ENCODE measurements at regions not wholly inside any gene's neighbourhood (a gene's known extent, or its start where the extent isn't known, plus 50 kb on each side); places are given as distances from the start of the nearest gene placed in this dataset.

GRCh38 chr5:125134216-125135081 is 388.0 kb upstream of the ZNF608 start:
- TF ChIP-seq CTCF (IDR thresholded peaks at IDR 0.05; ENCODE audit: control insufficient read depth, extremely low read depth, insufficient read depth): no peak
- no peak for DNase-seq (ENCODE audit: low read depth)

GRCh38 chr5:125137535-125137934 is 391.1 kb upstream of the ZNF608 start:
- TF ChIP-seq CTCF (IDR thresholded peaks at IDR 0.05; ENCODE audit: control insufficient read depth, extremely low read depth, insufficient read depth): no peak
- H3K4me3 ChIP-seq (ENCODE audit: low read depth, low read length): no peak overlapping the region
- no peak for DNase-seq (ENCODE audit: low read depth)

More at GRCh38 chr5:125134216-125135081, 388.0 kb upstream of the ZNF608 start:
- H3K4me3 ChIP-seq (ENCODE audit: low read depth, low read length): no peak overlapping the region

DNA sequence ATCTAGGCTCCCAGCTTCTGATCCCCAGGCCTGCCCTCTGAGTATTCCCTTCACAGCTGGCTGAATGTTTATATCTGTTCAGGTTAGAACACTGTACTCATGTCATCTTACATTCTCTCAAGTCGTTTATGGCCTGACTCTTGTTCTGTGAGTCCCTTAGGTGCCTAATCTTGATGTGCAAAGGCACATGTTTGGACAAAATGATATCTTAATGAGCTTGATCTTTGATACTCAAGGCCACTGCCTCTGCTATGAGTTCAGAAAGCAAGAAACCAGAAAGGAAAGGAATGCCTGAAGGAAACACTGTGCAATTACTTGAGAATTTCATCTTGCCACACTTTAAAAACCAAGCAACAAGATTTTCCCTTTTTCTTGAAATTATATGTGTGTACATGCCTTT is 391.8 kb upstream of the ZNF608 start:
- H3K4me3 ChIP-seq (ENCODE audit: low read depth, low read length): no peak overlapping the region
- no peak for TF ChIP-seq CTCF (IDR thresholded peaks at IDR 0.05; ENCODE audit: control insufficient read depth, extremely low read depth, insufficient read depth)
- DNase-seq (ENCODE audit: low read depth): no peak

DNA sequence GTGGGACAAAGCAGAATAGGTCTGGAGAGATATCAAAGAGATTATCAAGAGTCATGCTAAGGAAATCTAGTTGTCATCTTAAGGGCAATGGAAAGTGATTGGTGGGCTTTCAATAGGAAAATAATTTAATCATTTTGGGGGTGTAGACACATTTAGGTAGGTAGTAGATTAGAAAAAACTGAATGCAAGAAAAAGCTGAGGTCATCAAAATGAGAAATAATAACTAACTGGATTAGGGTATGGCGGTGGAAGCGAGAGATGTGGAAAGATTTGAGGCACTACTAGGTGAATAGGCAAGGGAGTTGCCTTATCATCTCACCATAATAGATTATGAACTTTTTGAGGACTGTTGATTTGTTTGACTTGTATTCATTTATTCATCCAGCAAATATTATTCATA is 393.2 kb upstream of the ZNF608 start:
- no peak for TF ChIP-seq CTCF (IDR thresholded peaks at IDR 0.05; ENCODE audit: control insufficient read depth, extremely low read depth, insufficient read depth)
- H3K4me3 ChIP-seq (ENCODE audit: low read depth, low read length): no peak overlapping the region
- DNase-seq (ENCODE audit: low read depth): no peak

DNA sequence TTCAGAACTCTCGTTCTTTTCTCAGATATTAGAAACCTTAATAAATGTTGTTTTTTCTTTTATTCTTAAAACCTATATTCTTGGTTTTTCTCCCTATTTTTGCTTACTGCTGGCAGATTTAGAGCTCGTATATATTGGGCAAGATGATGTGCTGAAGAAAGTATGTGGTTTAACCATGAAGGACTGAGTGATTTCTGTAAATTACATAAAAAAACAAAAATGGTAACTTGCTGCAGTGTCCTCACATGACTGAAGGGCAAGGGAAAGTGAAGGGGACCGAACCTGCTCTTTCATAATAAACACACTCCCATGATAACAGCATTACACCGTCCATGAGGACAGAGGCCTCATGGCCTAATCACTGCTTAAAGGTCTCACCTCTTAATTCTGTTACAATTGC is 393.8 kb upstream of the ZNF608 start:
- DNase-seq (ENCODE audit: low read depth): no peak
- H3K4me3 ChIP-seq (ENCODE audit: low read depth, low read length): no peak overlapping the region
- TF ChIP-seq CTCF (IDR thresholded peaks at IDR 0.05; ENCODE audit: control insufficient read depth, extremely low read depth, insufficient read depth): no peak

- no peak for TF ChIP-seq CTCF (IDR thresholded peaks at IDR 0.05; ENCODE audit: control insufficient read depth, extremely low read depth, insufficient read depth)
- H3K4me3 ChIP-seq (ENCODE audit: low read depth, low read length): no peak overlapping the region
- no peak for DNase-seq (ENCODE audit: low read depth)
Observed at GRCh38 chr5:125140855-125141254, 394.4 kb upstream of the ZNF608 start.

DNA sequence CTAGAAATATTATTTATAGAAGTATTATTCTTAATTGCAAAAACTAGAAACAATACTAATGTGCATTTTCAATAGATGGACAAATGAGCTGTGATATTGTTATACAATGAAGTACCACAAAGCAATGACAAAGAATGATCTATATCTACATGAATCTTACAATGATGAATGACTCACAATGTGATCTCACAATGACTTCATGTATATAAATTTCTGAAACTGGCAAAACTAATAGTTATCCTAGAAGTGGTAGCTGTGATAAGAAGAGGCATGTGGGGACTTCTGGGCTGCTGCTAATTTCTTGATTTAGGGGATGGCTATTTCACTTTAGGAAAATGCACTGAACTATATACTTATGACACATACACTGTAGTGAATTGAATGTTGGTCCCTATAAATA is 396.0 kb upstream of the ZNF608 start:
- H3K4me3 ChIP-seq (ENCODE audit: low read depth, low read length): no peak overlapping the region
- no peak for TF ChIP-seq CTCF (IDR thresholded peaks at IDR 0.05; ENCODE audit: control insufficient read depth, extremely low read depth, insufficient read depth)
- no peak for DNase-seq (ENCODE audit: low read depth)

All from LNCaP clone FGC (cell line).